ENCODE measurements at regions not wholly inside any gene's neighbourhood (a gene's known extent, or its start where the extent isn't known, plus 50 kb on each side); places are given as distances from the start of the nearest gene placed in this dataset.

GRCh38 chr1:88117597-88117996 lies 566.5 kb upstream of the PKN2 start:
- H3K27me3 Mint-ChIP-seq = no peaks in the 10 kb centered on the region
- no peaks in the 10 kb centered on the region for H3K4me1 ChIP-seq (ENCODE audit: insufficient read depth, low read length)
- no peak overlapping the region for H3K27ac Mint-ChIP-seq
- H3K9me3 ChIP-seq (ENCODE audit: low read length) = no peaks in the 10 kb centered on the region
- no peak overlapping the region for H3K27ac ChIP-seq (ENCODE audit: low read depth, low read length)
- H3K4me3 ChIP-seq (ENCODE audit: low read length) = no peak overlapping the region
- ChIA-PET POLR2A (no interaction called here), CTCF (no interaction called here)
- no peak for DNase-seq
- no peaks in the 10 kb centered on the region for H3K27me3 ChIP-seq (ENCODE audit: insufficient read depth, low read length, poor library complexity, severe bottlenecking)
- H3K36me3 ChIP-seq (ENCODE audit: insufficient read depth, low read length) = no peaks in the 10 kb centered on the region
- H3K9me3 Mint-ChIP-seq = no peaks in the 10 kb centered on the region
- H3K4me1 Mint-ChIP-seq = no peaks in the 10 kb centered on the region
- no peak overlapping the region for H3K4me3 Mint-ChIP-seq
- H3K36me3 Mint-ChIP-seq = no peaks in the 10 kb centered on the region

GRCh38 chr1:88118176-88118845 lies 565.8 kb upstream of the PKN2 start:
- Mint-ChIP-seq H3K27me3 (no peaks in the 10 kb centered on the region), H3K27ac (no peak overlapping the region), H3K9me3 (no peaks in the 10 kb centered on the region), H3K4me1 (no peaks in the 10 kb centered on the region), H3K36me3 (no peaks in the 10 kb centered on the region), H3K4me3 (no peak overlapping the region)
- H3K9me3 ChIP-seq (ENCODE audit: low read length) = no peaks in the 10 kb centered on the region
- no peaks in the 10 kb centered on the region for H3K36me3 ChIP-seq (ENCODE audit: insufficient read depth, low read length)
- H3K27me3 ChIP-seq (ENCODE audit: insufficient read depth, low read length, poor library complexity, severe bottlenecking) = no peaks in the 10 kb centered on the region
- no peak overlapping the region for H3K4me3 ChIP-seq (ENCODE audit: low read length)
- no peak for DNase-seq
- POLR2A ChIA-PET = no interaction called here
- CTCF ChIA-PET = no interaction called here
- no peak overlapping the region for H3K27ac ChIP-seq (ENCODE audit: low read depth, low read length)
- H3K4me1 ChIP-seq (ENCODE audit: insufficient read depth, low read length) = no peaks in the 10 kb centered on the region

GRCh38 chr1:88124614-88125013 lies 559.5 kb upstream of the PKN2 start:
- Histone ChIP-seq H3K4me1 (ENCODE audit: insufficient read depth, low read length) (no peaks in the 10 kb centered on the region), H3K27me3 (ENCODE audit: insufficient read depth, low read length, poor library complexity, severe bottlenecking) (no peaks in the 10 kb centered on the region), H3K9me3 (ENCODE audit: low read length) (no peaks in the 10 kb centered on the region), H3K36me3 (ENCODE audit: insufficient read depth, low read length) (no peaks in the 10 kb centered on the region), H3K4me3 (ENCODE audit: low read length) (no peak overlapping the region), H3K27ac (ENCODE audit: low read depth, low read length) (no peak overlapping the region)
- no peak for DNase-seq
- ChIA-PET CTCF (no interaction called here), POLR2A (no interaction called here)
- no peak overlapping the region for H3K4me3 Mint-ChIP-seq
- H3K9me3 Mint-ChIP-seq = peaks cover 0 to 3% (median 0%) of the 10 kb centered on the region in 5 donors
- no peaks in the 10 kb centered on the region for H3K4me1 Mint-ChIP-seq
- no peaks in the 10 kb centered on the region for H3K36me3 Mint-ChIP-seq
- H3K27ac Mint-ChIP-seq = no peak overlapping the region
- peaks cover 0 to 1% of the 10 kb centered on the region in 2 donors for H3K27me3 Mint-ChIP-seq

GRCh38 chr1:88126467-88126866 lies 557.6 kb upstream of the PKN2 start:
- no peak overlapping the region for H3K4me3 ChIP-seq (ENCODE audit: low read length)
- H3K27ac ChIP-seq (ENCODE audit: low read depth, low read length) = no peak overlapping the region
- no peaks in the 10 kb centered on the region for H3K27me3 ChIP-seq (ENCODE audit: insufficient read depth, low read length, poor library complexity, severe bottlenecking)
- H3K36me3 ChIP-seq (ENCODE audit: insufficient read depth, low read length) = no peaks in the 10 kb centered on the region
- Mint-ChIP-seq H3K9me3 (peaks cover 0 to 6% (median 2%) of the 10 kb centered on the region in 5 donors), H3K4me1 (no peaks in the 10 kb centered on the region), H3K27ac (no peak overlapping the region), H3K36me3 (no peaks in the 10 kb centered on the region), H3K27me3 (peaks cover 0 to 1% of the 10 kb centered on the region in 2 donors), H3K4me3 (no peak overlapping the region)
- no peaks in the 10 kb centered on the region for H3K4me1 ChIP-seq (ENCODE audit: insufficient read depth, low read length)
- DNase-seq = no peak
- ChIA-PET POLR2A (no interaction called here), CTCF (no interaction called here)
- H3K9me3 ChIP-seq (ENCODE audit: low read length) = no peaks in the 10 kb centered on the region

- H3K27me3 ChIP-seq (ENCODE audit: insufficient read depth, low read length, poor library complexity, severe bottlenecking) = no peaks in the 10 kb centered on the region
- no peak for DNase-seq
- CTCF ChIA-PET = no interaction called here
- POLR2A ChIA-PET = no interaction called here
- Mint-ChIP-seq H3K9me3 (peaks cover 0 to 8% (median 2%) of the 10 kb centered on the region in 5 donors), H3K4me3 (no peak overlapping the region), H3K4me1 (no peaks in the 10 kb centered on the region), H3K27ac (no peak overlapping the region), H3K27me3 (no peaks in the 10 kb centered on the region), H3K36me3 (no peaks in the 10 kb centered on the region)
- no peak overlapping the region for H3K4me3 ChIP-seq (ENCODE audit: low read length)
- H3K4me1 ChIP-seq (ENCODE audit: insufficient read depth, low read length) = no peaks in the 10 kb centered on the region
- H3K27ac ChIP-seq (ENCODE audit: low read depth, low read length) = no peak overlapping the region
- no peaks in the 10 kb centered on the region for H3K9me3 ChIP-seq (ENCODE audit: low read length)
- H3K36me3 ChIP-seq (ENCODE audit: insufficient read depth, low read length) = no peaks in the 10 kb centered on the region
Observed at GRCh38 chr1:88133991-88134390, 550.1 kb upstream of the PKN2 start.

- Histone ChIP-seq H3K4me1 (ENCODE audit: insufficient read depth, low read length) (no peaks in the 10 kb centered on the region), H3K27ac (ENCODE audit: low read depth, low read length) (no peak overlapping the region), H3K27me3 (ENCODE audit: insufficient read depth, low read length, poor library complexity, severe bottlenecking) (no peaks in the 10 kb centered on the region), H3K36me3 (ENCODE audit: insufficient read depth, low read length) (no peaks in the 10 kb centered on the region), H3K9me3 (ENCODE audit: low read length) (no peaks in the 10 kb centered on the region), H3K4me3 (ENCODE audit: low read length) (no peak overlapping the region)
- H3K27ac Mint-ChIP-seq = no peak overlapping the region
- peaks cover 0 to 8% (median 2%) of the 10 kb centered on the region in 5 donors for H3K9me3 Mint-ChIP-seq
- H3K27me3 Mint-ChIP-seq = no peaks in the 10 kb centered on the region
- no peaks in the 10 kb centered on the region for H3K4me1 Mint-ChIP-seq
- H3K4me3 Mint-ChIP-seq = no peak overlapping the region
- ChIA-PET CTCF (no interaction called here), POLR2A (no interaction called here)
- no peaks in the 10 kb centered on the region for H3K36me3 Mint-ChIP-seq
- no peak for DNase-seq
Observed at GRCh38 chr1:88134983-88135921, 548.8 kb upstream of the PKN2 start.

- Mint-ChIP-seq H3K27ac (peak overlapping the region in 1 of 8 donors; percentile 10), H3K36me3 (no peaks in the 10 kb centered on the region), H3K9me3 (no peaks in the 10 kb centered on the region), H3K4me3 (no peak overlapping the region), H3K27me3 (peaks cover 0 to 1% of the 10 kb centered on the region in 2 donors), H3K4me1 (peaks cover 2 to 5% (median 4%) of the 10 kb centered on the region in 3 donors)
- Histone ChIP-seq H3K9me3 (ENCODE audit: low read length) (no peaks in the 10 kb centered on the region), H3K4me3 (ENCODE audit: low read length) (no peak overlapping the region), H3K36me3 (ENCODE audit: insufficient read depth, low read length) (no peaks in the 10 kb centered on the region), H3K27me3 (ENCODE audit: insufficient read depth, low read length, poor library complexity, severe bottlenecking) (no peaks in the 10 kb centered on the region), H3K27ac (ENCODE audit: low read depth, low read length) (no peak overlapping the region), H3K4me1 (ENCODE audit: insufficient read depth, low read length) (no peaks in the 10 kb centered on the region)
- ChIA-PET CTCF (no interaction called here), POLR2A (no interaction called here)
- no peak for DNase-seq
Observed at GRCh38 chr1:88139633-88140032, 544.4 kb upstream of the PKN2 start.

- Histone ChIP-seq H3K9me3 (ENCODE audit: low read length) (no peaks in the 10 kb centered on the region), H3K4me3 (ENCODE audit: low read length) (no peak overlapping the region), H3K4me1 (ENCODE audit: insufficient read depth, low read length) (no peaks in the 10 kb centered on the region), H3K27ac (ENCODE audit: low read depth, low read length) (no peak overlapping the region), H3K36me3 (ENCODE audit: insufficient read depth, low read length) (no peaks in the 10 kb centered on the region), H3K27me3 (ENCODE audit: insufficient read depth, low read length, poor library complexity, severe bottlenecking) (no peaks in the 10 kb centered on the region)
- H3K4me1 Mint-ChIP-seq = peaks cover 2 to 5% (median 4%) of the 10 kb centered on the region in 3 donors
- no peaks in the 10 kb centered on the region for H3K36me3 Mint-ChIP-seq
- H3K9me3 Mint-ChIP-seq = no peaks in the 10 kb centered on the region
- H3K4me3 Mint-ChIP-seq = no peak overlapping the region
- no peak for DNase-seq
- H3K27ac Mint-ChIP-seq = no peak overlapping the region
- POLR2A ChIA-PET = no interaction called here
- CTCF ChIA-PET = no interaction called here
- H3K27me3 Mint-ChIP-seq = peaks cover 0 to 3% of the 10 kb centered on the region in 2 donors
Observed at GRCh38 chr1:88140325-88140724, 543.7 kb upstream of the PKN2 start.

Measured in CD8-positive, alpha-beta memory T cell (primary cell).